ENCODE measurements at regions not wholly inside any gene's neighbourhood (a gene's known extent, or its start where the extent isn't known, plus 50 kb on each side); places are given as distances from the start of the nearest gene placed in this dataset.
"Not testable (repeated sequence)": the region's sequence is repeated elsewhere in the genome, so short reads cannot be mapped to it uniquely, and the experiment has no call there.

DNA sequence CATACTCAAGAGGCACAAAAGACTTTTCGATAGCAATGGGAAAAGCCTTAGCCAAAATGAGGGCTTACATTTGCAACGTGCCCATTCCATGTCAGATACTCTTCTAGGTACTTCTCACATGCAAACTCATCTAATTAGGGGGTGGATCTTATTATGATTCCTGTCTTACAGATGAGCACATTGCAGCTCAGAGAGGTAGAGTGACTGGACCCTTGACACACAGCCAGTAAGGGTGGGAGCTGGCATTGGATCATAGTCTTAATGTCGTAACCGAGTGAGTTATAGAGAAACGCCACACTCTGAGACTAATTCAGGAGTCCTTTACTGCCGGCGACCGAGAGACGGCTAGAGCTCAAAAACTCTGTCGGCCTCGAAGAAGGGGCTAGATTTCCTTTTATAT, 78.8 kb upstream of the GRIN2A start:
- Histone ChIP-seq H3K27ac (no peak overlapping the region), H3K4me1 (replicated peaks) (no peaks in the 10 kb centered on the region), H3K27me3 (replicated peaks) (no peaks in the 10 kb centered on the region), H3K36me3 (no peaks in the 10 kb centered on the region), H3K4me3 (no peak overlapping the region), H3K9me3 (replicated peaks) (no peaks in the 10 kb centered on the region)
- no peak for DNase-seq (ENCODE audit: low read depth in 1 of 2, low spot score in 2 of 2)

DNA sequence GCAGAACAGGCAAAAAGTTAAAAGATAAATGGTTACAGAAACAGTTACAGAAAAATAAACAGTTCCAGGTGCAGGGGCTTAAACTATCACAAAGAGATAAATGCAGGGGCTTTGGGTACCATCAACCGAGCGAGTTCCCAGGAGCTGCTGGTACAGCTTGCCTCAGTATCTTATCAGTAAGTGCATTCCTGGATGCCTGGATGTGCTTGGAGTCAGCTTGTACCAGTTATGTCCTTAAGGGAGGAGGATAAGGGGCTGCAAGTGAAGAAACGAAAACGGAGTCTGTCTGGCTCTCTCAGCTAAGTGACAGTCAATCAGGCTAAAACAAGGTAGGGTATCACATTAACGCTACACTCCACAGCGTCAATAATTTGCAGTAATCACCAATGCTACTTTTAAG, 79.3 kb upstream of the GRIN2A start:
- not testable (repeated sequence) for H3K27ac ChIP-seq; DNase-seq (ENCODE audit: low read depth in 1 of 2, low spot score in 2 of 2); H3K4me1 ChIP-seq (replicated peaks); H3K27me3 ChIP-seq (replicated peaks); H3K36me3 ChIP-seq; H3K9me3 ChIP-seq (replicated peaks); H3K4me3 ChIP-seq

DNA sequence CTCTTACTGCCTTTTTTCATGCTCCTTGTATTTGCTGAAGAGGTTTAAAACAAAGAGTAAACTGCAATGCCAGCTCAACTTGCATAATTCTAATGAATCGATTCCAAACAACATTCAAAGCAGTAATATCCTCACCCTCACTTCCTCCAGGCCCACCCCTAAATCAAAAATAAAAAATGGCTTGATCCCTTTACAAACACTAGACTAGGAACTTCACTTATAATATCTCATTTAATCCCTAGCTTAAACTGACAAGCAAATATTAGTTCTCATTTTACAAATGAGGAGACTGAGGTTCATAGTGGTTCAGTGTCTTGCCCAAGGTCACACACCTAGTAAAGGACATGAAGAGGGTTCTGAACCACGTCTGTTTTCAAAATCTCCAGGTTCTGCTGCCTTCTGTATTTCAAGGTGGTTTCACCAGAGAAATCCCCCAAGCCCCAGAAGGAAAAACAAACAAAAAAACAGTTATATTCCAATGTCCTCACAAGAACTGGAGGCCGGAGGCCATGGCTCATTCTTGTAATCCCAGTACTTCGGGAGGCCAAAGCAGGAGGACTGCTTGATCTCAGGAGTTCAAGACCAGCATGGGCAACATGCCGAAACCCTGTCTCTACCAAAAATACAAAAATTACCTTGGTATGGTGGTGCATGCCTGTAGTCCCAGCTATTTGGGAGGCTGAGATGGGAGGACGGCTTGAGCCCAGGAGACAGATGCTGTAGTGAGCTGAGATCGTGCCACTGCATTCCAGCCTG, 80.3 kb upstream of the GRIN2A start:
- no peaks in the 10 kb centered on the region for H3K36me3 ChIP-seq
- H3K4me1 ChIP-seq (replicated peaks), result no peaks in the 10 kb centered on the region
- no peaks in the 10 kb centered on the region for H3K9me3 ChIP-seq (replicated peaks)
- no peak overlapping the region for H3K27ac ChIP-seq
- H3K27me3 ChIP-seq (replicated peaks), result no peaks in the 10 kb centered on the region
- no peak overlapping the region for H3K4me3 ChIP-seq
- DNase-seq (ENCODE audit: low read depth in 1 of 2, low spot score in 2 of 2), result no peak

DNA sequence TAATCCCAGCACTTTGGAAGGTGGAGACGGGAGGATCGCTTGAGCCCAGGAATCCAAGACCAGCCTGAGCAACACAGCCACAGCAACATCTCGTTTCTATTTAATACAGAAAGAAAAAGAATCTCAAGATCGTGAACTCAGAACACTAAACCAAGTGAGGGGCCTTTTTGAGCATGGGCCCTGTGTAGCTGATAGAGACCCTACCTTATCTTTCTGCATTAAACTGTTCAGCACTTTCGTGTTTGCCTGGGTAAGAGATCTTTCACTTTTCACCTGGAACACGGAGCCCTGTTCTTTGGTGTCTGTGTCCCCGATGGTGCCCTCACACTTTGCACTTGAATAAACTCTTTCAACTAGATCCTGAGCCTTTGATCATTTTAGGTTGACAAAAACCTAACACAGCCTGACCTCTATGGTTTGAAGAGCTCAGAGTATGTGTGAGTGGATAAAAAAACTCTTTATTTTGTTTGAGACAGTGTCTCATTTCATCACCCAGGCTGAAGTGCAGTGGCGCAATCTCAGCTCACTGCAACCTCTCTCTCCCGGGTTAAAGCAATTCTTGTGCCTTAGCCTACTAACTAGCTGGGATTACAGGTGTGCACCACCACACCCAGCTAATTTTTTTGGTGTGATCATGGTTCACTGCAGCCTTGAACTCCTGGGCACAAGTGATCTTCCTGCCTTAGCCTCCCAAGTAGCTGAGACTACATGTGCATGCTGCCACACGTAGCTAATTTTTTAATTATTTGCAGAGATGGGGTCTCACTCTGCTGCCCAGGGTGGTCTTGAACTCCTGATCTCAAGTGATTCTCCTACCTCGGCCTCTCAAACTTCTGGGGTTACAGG, 83.8 kb upstream of the GRIN2A start:
- Histone ChIP-seq H3K4me1 (replicated peaks) (no peaks in the 10 kb centered on the region), H3K27ac (no peak overlapping the region), H3K27me3 (replicated peaks) (no peaks in the 10 kb centered on the region), H3K4me3 (no peak overlapping the region), H3K9me3 (replicated peaks) (no peaks in the 10 kb centered on the region), H3K36me3 (no peaks in the 10 kb centered on the region)
- no peak for DNase-seq (ENCODE audit: low read depth in 1 of 2, low spot score in 2 of 2)

DNA sequence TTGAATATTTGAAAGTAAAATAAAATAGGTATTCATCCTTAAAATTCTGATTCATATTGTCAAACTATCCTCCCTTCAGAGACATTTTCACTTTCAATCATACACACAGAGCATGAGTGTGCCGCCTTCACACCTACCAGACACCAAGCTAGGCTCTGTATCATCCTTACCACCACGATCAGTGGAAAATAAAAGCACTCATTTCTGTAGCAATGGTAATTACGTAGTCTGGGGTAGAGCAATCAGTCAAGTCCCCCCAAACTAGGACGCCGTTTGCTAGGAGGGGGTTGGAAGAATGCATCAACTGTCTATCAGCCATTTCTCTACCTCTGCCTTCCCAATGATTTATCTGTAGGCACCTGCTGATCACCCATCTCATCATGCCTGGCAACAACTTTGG, 84.6 kb upstream of the GRIN2A start:
- H3K4me1 ChIP-seq (replicated peaks), result no peaks in the 10 kb centered on the region
- no peaks in the 10 kb centered on the region for H3K36me3 ChIP-seq
- no peak overlapping the region for H3K27ac ChIP-seq
- H3K9me3 ChIP-seq (replicated peaks), result no peaks in the 10 kb centered on the region
- no peaks in the 10 kb centered on the region for H3K27me3 ChIP-seq (replicated peaks)
- no peak for DNase-seq (ENCODE audit: low read depth in 1 of 2, low spot score in 2 of 2)
- H3K4me3 ChIP-seq, result no peak overlapping the region

DNA sequence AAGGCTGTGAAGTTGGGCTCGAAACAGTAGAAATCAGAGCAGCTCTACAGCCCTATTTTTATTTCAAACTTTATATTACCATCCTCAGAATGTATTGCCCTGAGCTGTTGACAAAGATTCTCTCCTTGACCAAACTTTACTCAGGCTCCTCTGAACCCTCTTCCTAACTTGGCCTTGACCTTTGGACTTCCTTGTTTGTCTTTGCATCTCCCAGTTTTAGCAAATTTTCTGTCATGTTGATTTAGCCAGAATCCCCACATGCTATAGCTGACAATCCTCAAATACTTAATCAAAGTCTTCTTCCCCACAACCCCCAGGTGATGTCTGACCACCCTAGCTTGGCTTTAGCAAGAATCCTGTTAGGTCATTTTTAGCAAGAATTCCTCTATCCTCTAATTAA, 87.4 kb upstream of the GRIN2A start:
- no peak for DNase-seq (ENCODE audit: low read depth in 1 of 2, low spot score in 2 of 2)
- Histone ChIP-seq H3K9me3 (replicated peaks) (no peaks in the 10 kb centered on the region; the same call in 1 of the 2 replicates), H3K27me3 (replicated peaks) (no peaks in the 10 kb centered on the region), H3K36me3 (no peaks in the 10 kb centered on the region), H3K4me1 (replicated peaks) (no peaks in the 10 kb centered on the region), H3K27ac (no peak overlapping the region), H3K4me3 (no peak overlapping the region)

DNA sequence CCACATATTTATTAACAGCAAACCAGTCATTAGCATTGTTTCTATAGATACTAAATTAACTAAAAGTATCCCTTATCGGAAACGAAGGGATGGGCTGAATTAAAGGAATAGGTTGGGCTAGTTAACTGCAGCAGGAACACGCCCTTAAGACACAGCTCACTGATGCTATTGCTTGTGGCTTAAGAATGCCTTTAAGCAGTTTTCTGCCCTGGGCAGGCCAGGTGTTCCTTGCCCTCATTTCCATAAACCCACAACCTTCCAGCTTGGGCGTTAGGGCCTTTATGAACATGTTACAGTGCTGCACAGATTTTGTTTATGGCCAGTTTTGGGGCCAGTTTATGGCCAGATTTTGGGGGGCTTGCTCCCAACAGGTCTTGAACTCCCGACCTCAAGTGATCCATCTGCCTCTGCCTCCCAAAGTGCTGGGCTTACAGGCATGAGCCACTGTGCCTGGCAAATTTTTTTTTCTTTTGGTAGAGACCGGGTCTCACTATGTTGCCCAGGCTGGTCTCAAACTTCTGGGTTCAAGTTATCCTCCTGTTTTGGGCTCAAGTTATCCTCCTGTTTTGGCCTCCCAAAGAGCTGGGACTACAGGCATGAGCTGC, 90.1 kb upstream of the GRIN2A start:
- not testable (repeated sequence) for H3K4me3 ChIP-seq; H3K27me3 ChIP-seq (replicated peaks); H3K4me1 ChIP-seq (replicated peaks); DNase-seq (ENCODE audit: low read depth in 1 of 2, low spot score in 2 of 2); H3K9me3 ChIP-seq (replicated peaks); H3K36me3 ChIP-seq; H3K27ac ChIP-seq

DNA sequence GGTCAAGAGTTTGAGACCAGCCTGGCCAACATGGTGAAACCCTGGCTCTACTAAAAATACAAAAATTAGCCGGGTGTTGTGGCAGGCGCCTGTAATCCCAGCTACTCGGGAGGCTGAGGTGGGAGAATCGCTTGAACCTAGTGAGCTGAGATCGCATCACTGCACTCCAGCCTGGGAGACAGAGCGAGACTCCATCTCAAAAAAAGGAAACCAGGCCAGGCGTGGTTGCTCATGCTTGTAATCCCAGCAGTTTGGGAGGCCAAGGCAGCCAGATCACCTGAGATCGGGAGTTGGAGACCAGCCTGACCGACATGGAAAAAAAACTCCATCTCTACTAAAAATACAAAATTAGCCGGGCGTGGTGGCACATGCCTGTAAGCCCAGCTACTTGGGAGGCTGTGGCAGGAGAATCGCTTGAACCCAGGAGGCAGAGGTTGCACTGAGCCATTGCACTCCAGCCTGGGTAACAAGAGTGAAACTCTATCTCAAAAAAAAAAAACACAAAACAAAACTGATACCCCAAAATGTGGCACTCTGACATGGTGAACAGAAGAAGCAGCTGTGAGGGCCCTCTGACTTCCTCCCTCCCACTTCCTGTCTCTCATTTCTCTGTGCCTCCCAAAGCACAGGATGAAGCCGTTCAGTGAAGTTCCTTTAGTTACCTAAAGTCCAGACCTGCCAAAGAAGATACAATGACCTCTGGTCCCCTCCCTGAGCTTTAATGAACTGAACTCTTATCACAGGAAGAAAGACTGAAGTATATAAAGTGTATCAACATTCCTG, 93.2 kb upstream of the GRIN2A start:
- not testable (repeated sequence) for H3K4me3 ChIP-seq; DNase-seq (ENCODE audit: low read depth in 1 of 2, low spot score in 2 of 2); H3K27me3 ChIP-seq (replicated peaks); H3K9me3 ChIP-seq (replicated peaks); H3K4me1 ChIP-seq (replicated peaks); H3K36me3 ChIP-seq; H3K27ac ChIP-seq

DNA sequence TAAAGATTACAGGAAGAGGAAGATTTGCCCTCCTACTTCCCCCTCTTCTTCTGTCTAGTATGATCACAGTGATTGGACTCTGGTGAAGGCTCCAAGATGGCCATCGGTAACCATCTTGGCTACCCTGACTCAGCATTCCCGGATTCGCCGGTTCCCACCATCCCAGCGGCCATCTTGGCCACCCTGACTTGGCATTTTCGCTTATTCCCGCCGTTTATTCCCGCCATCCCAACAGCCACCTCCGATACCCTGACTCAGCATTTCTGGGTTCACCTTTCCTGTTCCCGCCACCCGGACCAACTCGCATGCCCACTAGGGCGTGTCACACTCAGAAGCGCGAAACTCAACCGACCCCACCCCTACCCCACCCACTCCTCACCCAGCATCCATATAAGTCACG, 95.4 kb upstream of the GRIN2A start:
- Histone ChIP-seq H3K4me1 (replicated peaks) (no peaks in the 10 kb centered on the region), H3K36me3 (no peaks in the 10 kb centered on the region), H3K27me3 (replicated peaks) (no peaks in the 10 kb centered on the region), H3K4me3 (no peak overlapping the region), H3K9me3 (replicated peaks) (no peaks in the 10 kb centered on the region; the same call in 1 of the 2 replicates), H3K27ac (no peak overlapping the region)
- DNase-seq (ENCODE audit: low read depth in 1 of 2, low spot score in 2 of 2), result no peak

DNA sequence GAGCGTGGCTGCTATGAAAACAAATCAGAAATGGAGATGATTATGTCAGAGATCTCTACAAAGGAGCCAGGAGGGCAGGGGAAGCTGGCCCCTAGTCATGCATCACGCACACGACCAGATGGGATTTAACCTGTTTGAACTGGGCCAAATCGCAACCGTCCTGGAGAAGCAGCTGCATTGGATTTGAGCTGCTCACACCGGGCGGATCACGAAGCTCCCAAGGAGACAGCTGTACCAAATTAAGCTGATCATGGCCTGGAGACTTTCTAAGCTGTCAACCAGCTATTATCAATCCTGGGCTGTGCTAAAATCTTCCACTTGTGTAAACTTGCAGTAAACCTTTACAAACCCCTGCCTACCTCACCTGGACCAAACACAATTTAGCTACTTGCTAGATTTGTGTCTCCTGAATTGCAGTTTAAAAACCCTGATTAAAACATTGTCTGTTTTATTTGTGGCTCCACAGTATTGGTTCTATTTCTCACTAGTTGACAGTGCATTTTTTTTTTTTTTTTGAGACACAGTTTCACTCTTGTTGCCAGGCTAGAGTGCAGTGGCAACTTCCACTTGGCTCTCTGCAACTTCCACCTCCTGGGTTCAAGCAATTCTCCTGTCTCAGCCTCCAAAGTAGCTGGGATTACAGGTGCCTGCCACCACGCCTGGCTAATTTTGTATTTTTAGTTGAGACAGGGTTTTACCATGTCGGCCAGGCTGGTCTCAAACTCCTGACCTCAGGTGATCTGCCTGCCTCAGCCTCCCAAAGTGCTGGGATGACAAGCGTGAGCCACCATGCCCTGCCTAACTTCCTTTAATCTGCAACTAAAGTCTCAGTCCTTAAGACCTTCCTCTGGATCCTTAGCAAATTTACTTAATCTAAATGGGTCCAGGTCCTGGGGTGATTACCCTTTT, 98.3 kb upstream of the GRIN2A start:
- H3K9me3 ChIP-seq (replicated peaks), result no peaks in the 10 kb centered on the region
- no peaks in the 10 kb centered on the region for H3K4me1 ChIP-seq (replicated peaks)
- no peak overlapping the region for H3K27ac ChIP-seq
- no peak for DNase-seq (ENCODE audit: low read depth in 1 of 2, low spot score in 2 of 2)
- H3K27me3 ChIP-seq (replicated peaks), result no peaks in the 10 kb centered on the region
- no peaks in the 10 kb centered on the region for H3K36me3 ChIP-seq
- H3K4me3 ChIP-seq, result no peak overlapping the region

DNA sequence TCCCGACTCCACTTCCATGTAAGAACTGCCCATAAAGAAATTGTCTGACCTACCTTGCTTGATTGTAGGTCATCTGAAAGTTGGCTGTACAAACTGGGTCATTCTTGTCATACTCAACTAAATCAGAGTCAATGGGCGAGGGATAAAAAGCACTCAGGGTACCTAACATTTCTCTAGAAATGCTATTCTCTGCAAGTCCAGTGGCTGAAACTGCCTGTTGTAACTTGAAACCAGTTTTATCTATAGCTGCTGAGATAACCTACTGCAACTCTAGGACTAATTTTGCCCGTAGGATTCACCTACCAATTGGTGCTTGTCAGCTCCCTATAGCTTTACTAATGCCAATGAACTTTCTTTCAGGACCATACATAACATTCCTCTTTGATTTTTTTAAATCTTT, 100.1 kb upstream of the GRIN2A start:
- no peaks in the 10 kb centered on the region for H3K9me3 ChIP-seq (replicated peaks)
- H3K4me3 ChIP-seq, result no peak overlapping the region
- H3K4me1 ChIP-seq (replicated peaks), result no peaks in the 10 kb centered on the region
- H3K27me3 ChIP-seq (replicated peaks), result no peaks in the 10 kb centered on the region
- H3K27ac ChIP-seq, result no peak overlapping the region
- DNase-seq (ENCODE audit: low read depth in 1 of 2, low spot score in 2 of 2), result no peak
- H3K36me3 ChIP-seq, result no peaks in the 10 kb centered on the region

DNA sequence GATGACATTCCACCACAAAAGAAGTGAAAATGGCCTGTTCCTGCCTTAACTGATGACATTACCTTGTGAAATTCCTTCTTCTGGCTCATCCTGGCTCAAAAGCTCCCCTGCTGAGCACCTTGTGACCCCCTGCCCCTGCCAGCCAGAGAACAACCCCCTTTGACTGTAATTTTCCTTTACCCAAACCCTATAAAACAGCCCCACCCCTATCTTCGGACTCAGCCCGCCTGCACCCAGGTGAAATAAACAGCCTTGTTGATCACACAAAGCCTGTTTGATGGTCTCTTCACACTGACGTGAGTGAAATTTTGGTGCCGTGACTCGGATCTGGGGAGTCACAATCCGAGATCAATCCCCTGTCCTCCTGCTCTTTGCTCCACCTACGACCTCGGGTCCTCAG, 101.0 kb upstream of the GRIN2A start:
- H3K4me3 ChIP-seq; H3K27ac ChIP-seq; DNase-seq (ENCODE audit: low read depth in 1 of 2, low spot score in 2 of 2); H3K9me3 ChIP-seq (replicated peaks); H3K4me1 ChIP-seq (replicated peaks); H3K36me3 ChIP-seq; H3K27me3 ChIP-seq (replicated peaks): not testable (repeated sequence)

Data from SJSA1 (cell line).